HG02981 (cell line): ENCODE measurements at regions not wholly inside any gene's neighbourhood (a gene's known extent, or its start where the extent isn't known, plus 50 kb on each side); places are given as distances from the start of the nearest gene placed in this dataset.
A peak's percentile ranks its signal among the peaks of the same experiment; 100 is the strongest.

Experiments
- ATAC-seq: cut with Tn5 transposase; IDR thresholded peaks from one replicate; pipeline ENCODE4 v1.9.1; 2021; ENCODE audit warnings: mild to moderate bottlenecking, moderate library complexity; ENCODE audit not compliant: unreplicated experiment

DNA sequence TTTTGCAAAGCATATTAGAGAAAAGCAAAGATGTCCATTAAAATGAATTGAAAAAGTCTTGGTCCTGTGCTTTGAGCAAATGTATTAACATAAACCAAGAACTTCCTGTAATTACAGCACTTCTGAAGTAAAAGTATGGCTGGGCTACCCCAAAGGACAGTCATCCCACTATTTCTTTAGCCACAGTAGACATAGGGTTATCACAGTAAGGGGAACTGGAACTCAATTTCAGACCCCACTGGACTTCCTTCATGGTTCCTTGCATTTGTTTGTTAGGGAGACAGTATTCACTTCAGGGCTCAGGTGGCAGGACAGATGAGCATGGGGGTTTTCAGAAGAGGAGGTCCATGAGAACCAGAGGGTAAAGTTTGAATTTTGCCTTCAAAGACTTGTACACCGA lies 203.1 kb upstream of the PDE1C start:
- peak; percentile 69 for ATAC-seq

DNA sequence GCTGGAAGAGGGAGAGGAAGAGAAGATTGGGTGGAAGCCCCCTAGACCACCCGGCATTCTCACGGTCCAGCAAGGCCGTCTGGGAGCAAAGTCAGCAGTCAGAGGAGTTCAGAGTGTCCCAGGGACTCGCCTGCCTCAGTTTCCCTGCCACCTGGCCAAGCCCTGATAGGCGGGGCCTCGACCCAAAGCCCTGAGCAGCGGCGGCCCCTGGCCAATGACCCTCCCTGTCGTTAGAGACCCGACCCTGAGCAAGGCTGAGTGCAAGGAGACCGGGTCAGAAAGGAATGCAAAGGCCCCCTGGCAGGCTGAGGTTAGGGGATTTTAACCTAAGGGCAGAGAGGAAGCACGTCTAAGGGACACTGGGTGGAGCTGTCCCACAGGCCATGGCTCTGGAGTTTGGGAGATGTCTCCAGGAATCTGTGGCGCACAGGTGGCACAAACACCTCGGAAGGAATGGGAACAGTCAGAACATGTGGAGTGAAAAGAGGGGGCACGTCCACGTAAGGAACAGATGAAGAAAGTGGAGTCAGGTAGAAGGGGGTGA lies 196.8 kb upstream of the PDE1C start:
- no peak for ATAC-seq

DNA sequence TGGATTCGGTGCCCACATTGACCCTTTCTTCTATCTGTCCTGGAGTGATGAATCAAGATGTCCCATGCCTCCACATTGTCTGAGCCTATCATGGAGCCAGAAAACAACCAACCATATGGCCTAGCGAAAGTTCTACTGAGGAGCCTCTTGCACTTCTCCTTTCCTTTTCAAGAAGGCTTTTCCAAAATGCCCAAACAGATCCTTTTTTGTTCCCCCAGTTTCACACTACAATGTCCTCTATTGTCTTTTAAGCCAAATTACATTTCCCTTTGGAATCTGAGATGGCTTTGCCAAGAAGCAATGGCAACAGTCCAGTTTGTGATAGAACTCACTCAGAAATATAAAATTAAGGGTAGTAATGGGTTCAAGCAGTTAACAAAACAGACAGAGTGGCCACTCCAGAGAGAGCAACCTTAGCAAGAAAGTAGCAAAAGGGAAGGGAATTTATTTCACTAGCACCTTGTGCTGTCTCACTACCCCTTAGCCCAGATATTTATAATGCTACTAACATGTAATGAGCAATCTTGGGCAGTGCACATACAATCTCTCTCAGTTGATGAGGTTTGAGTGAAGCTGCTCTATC lies 194.6 kb upstream of the PDE1C start:
- no peak for ATAC-seq

DNA sequence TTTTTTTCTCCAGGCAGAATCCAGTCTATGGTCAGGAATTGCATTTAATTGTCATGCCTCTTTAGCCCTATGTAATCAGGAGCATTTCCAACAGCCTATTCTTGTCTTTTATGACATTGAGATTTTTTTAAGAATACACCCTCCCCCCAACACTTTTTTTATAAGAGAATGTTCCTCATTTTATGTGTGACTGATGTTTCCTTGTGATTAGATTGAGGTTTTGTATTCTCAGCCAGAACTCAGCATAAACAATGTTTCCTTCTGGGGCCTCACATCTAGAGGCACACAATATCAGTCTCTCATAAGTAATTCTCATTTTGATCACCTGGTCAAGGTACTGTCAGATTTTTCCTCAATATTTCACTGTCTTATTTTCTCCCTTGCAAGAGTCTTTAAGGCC lies 193.4 kb upstream of the PDE1C start:
- no peak for ATAC-seq

DNA sequence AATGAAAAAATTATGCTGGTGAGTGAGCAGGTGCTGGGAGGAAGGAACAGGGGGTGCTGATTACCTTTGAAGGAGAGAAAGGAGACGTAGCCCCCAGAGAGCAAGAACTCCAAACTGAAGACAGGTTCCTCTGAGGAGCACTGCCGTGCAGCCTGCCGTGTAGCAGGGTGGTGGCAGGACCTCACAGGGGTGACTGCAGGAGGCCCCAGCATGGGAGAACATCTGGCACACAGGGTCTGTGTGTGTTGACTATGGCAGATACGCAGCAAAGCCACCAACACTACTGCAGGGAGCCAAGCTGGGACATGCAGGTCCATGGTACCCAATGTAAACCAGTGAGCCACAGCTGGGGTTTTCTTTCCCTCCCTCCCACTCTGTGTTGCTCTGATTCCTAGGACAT lies 192.1 kb upstream of the PDE1C start:
- no peak for ATAC-seq

DNA sequence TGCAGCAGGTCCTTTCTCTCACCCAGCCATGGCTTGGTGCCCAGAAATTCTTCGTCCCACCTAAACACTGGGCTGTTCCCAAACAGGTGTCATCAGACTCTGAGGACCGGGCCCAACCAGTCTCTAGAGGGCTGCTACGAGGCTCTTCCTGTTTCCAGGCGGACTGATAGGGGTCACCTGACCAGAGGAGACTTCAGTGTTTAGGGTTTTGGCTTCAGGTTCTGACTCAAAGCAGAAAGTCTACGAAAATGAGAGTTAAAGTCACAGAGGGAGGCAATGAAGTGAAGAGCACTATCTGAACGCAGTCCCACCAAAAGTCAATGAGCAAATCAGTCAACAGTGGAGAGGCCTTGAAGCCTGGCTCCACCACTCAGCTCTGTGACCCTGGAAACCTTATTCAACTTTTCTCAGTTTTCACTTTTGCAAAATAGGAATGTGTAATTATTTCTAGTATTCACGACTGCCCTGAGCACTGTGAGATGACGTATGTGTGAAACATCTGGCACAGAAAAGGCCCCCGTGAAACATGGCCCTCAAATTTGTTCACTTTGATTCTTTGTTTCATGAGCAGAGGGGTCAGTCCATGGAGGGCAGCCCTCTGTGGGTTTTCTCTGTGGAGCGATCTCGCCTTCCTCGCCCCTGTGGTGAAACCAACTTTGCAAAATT lies 189.9 kb upstream of the PDE1C start:
- peak; percentile 88 for ATAC-seq

DNA sequence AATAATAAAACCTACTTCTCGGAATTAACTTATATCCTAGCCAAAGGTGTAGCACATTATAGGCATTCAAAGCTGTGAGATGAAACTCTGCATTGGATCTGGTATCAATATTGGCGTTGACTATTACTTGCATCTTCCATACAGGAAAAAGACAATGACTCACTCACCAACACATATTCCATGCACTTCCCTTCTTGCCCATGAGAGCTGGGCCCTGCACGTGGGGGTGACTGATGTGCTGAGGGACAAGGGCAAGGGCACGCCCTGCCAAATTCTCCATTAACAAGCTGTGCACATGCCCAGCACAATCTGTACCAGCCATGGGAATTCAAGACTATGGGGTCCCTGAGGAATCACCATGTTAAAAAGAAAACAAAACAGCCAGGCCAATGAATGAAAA lies 188.1 kb upstream of the PDE1C start:
- ATAC-seq, result no peak

DNA sequence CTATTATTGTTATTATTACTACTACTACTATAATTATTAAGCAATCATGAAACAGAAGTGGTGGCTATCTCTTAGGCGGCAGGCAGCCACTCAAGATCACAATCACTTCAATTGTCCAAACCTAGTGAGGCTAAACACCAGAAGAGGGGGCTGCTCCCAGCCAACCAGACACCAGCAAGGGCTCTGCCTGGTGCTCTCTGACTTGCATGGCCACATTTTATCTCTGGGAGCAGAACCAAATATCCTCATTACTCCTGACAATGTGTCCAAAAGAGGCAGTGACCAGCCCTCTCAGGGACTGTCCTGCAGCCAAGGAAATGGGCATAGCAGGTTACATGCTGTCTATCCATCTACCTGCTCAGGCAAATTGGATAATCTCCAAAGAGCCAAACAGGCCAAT lies 187.4 kb upstream of the PDE1C start:
- ATAC-seq, result no peak

DNA sequence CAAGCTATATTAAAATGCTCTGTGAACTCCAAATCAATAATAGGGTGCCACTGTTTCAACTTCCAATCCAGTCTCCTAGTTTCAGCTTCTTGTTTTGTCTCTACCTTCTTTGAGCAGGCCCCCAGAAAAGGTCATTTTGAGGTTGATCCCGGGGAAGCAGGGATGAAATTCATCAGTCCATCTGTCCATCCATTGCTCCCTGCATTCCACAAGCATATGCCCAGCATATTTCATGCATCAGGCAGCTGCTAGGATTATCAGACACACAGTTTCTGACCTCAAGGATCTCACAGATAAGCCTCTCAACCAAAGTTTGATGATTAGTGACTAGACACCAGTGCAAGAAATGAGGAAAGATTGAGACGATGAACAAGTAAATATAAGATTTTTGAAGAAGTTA lies 186.6 kb upstream of the PDE1C start:
- no peak for ATAC-seq

DNA sequence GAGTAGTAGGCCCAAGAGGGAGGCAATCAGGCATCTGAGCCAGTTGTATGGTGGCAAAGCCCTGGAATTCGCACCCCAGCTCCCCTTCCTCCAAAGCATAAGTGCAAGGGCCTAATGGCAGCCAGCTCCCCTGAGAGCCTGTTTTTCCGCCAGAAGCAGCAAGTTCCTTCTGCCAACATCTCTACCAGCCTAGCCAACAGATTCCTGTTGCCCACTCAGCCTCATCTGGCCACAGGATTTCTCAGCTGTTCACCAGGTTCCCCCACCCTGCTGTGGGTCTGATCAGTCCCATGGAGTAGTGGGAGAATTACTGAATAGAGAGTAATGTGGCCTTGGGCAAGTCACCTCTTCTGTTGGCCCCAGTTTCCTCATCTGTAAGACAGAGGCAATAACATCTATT lies 186.2 kb upstream of the PDE1C start:
- no peak for ATAC-seq

DNA sequence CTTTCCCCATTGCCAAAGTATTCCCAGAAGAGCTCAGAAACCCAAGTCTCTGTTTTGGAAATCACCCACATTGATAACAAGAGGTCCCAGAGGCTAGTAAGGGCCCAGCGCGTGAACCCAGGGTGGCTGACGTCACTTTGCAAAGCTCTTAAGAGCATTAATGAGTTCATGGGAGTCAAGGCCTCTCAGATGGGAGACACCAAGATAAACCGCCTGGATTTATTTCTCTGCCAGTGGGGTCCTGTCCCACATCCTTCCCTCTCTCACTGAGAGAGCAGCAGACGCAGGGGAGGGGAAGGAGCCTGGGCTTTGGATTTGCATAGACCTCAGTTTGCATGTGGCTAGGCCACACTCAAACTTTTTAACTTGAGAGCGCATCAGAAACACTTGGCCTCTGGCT lies 184.8 kb upstream of the PDE1C start:
- peak; percentile 45 for ATAC-seq

DNA sequence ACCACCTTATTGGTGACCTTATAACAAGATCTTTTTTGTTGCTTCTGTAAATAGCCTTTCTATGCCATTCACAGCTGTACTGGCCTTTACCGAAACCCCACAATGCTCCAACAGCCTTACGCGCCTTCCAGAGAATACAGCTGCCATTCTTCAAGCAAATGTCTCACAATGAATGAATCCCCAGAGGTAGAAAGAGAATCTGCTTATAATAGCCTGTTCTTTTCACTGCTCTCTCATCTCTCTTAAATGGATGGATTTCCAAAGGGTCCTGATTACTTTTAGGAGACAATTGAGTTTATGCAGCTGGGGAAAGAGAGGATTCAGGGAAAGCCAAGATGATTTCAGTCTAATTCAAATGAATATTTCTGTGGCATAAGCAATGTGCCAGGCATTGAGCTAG lies 183.1 kb upstream of the PDE1C start:
- no peak for ATAC-seq

DNA sequence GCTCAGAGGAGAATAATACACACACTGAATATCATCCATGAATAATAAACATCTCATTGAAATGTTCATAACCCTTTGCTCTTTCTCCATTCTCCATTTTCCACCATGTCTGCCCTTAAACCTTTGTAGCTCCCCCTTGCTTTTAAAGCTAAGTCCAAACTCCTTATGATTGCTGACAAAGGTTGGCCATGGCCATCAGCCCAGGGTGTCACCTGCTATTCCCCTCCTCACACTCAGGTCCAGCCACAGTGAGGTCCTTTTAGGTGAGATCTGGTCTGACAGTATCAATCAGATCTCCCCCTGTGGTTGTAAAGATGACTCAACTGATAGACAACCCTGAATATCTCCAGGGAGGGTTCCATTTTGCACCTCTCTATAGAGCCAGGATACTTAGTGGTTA lies 181.5 kb upstream of the PDE1C start:
- ATAC-seq, result no peak

DNA sequence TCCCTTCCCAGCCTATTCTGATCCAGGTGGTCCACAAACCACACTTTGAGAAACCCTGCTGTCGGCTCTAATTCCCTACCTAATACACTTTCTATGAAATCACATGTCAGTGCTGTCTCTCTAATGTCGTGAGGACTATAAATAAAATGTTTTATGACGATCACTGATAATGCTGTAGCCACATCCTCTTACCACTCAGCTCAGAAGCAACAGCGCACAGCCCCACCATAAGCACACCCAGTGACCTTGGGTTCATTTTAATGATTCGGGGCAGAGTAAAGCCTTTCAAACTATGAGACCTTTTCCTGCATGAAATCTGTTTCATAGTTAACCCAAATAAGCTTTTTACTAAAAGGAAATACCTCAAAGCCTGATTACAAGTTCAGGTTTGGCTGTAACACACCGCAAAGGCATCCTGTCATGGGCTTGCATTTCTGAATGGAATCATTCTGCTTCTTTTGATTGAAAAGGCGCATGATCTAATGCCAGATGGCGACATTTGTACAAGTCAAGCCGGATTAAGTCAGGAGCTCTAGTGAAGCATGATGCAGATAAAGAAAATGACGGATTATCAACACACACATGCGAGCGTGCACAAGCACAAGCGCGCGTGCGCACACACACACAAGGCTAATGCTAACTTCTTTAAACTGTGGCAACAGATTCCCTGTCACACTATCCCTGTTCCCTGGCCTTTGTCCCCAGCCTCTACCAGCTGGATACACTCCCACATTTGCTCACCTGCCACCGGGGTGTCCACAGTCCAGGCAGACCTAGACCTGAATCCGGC lies 180.5 kb upstream of the PDE1C start:
- ATAC-seq, result no peak

DNA sequence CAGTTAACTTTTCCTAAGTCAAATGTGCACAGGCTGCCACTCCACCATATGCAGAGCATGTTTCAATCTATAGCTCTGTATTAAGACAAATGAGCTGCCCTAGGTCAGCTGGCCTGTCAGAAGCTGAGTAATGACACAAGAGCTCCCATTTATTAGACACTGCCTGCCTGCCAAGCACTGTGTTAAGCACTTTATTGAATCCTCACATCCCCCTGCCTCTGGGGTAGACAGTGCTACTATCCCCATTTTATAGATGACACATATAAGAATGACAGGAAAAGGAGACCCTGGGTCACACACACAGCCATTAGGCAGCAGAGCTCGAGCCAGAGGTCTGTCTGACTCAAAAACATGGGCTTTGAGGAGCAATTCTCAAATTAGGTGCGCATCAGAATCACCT lies 179.8 kb upstream of the PDE1C start:
- ATAC-seq, result no peak

DNA sequence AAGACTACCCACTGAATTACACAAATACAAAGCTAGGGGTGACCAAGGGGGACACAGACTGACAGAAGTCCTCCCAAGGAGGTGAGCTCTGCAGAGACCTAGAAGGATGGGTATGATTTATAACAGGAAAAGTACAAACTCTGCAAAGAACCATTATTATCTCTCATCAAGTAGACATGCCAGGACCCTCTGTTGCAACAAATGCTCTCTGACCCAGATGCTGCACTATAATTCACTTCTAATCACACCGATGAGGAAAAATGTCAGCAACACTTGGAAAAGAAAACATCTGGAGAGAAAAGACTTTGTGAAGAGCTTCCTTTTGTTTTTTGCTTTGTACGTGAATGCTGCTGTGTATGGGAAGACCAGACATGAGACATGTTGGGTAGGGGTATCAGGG lies 178.3 kb upstream of the PDE1C start:
- no peak for ATAC-seq

DNA sequence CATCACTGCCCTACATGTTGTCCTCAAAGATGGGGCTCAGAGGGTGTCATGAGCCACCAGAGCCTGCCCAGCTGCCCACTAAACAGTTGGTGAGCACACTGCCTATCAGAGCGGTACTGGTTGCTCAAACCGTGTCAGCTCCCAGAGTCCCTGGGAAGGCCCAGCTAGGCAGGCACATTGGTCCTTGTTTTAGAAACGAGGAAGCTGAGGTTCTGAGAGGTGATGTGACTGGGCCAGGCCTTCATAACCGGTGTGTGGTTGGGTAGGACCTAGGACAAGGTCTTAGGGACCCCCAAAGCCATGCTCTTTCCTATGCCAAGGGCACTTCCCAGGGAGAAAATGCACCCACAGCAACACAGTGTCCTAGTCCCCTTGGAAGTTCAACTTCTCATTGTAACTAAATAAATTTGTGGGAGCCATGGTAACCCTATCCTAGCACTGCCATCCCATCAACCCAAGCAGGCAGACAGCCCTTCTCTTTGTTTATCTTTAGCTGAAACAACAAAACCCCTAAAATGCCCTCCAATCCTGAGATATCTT lies 174.7 kb upstream of the PDE1C start:
- no peak for ATAC-seq

DNA sequence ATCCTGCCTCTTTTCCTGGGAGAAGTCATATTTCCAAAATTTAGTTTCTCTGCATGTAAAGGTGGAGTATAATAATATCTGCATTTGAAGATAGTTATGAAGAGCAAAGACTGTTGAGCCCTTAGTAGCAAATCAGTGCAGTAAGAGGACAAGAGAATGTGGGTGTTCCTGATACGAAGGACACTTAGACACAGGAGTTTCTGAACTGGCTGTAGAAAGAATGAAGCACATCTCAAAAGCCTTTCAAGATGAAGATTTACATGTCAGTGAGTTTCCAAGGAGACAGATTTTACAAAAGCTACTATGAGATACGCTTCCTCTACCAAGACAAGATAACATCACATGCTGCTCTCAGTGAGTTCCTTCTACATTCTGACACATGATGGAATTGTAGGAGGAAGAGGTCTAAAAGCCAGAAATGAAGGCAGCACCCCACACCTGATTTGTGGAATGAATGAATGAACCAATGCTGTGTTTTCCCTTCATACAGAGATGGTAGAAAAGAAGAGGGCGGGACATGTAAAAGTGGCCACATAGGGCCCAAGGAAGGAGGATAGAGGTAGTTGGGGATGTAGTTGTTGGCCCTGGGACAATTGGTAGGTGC lies 173.6 kb upstream of the PDE1C start:
- no peak for ATAC-seq

DNA sequence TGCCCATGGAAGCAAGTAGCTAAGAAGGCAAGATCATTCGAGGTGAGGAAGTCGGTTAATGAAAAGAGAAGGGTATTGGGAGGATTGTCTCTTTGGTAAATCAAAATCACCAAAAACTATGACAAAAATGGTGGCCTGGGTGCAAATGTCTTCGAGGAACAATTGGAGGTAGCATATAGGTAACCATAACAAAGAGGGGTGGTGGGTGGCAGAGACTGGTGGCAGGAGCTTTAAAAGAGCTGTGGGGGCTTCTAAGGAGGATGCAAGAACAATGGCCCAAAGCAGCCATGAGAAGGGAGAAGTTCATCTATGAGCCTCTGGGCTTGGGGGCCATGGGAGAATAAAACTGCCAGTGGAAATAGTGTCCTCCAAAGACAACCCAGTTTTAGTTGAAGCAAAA lies 172.2 kb upstream of the PDE1C start:
- ATAC-seq, result no peak

DNA sequence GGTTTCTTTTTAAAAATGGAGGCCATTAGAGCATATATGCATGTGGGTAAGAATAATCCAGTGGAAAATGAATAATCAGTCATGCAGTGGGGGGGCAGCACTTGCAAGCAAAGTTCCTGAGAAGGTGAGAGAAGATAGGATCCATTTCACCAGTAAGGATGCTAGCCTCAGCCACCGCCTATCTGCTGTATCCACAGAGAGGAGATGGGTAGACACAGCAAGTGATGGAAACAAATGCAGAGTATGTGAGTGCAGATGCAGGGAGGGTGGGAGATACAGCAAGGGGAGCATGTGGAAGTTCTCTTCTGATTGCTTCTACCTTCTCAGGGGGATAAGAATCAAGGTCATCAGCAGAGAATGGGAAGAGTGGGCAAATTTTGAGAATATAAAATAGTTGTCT lies 171.4 kb upstream of the PDE1C start:
- ATAC-seq, result no peak

DNA sequence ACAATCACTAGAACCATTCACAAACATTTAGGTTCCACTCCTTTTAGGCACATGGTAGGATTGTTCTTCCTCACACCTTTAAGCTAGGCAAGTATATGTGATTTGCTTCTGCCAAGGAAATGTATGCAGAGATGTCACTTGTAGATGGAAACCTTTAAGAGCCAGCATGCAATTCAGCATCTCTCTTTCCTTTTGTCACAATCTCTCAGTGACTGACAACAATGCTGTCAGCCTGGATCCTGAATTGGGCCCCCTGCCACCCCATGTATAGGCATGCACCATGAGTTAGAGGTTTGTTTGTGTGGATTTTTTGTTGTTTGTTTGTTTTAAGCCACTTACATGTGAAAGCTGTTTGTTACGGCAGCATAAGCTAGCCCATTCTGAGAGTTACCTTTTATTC lies 169.6 kb upstream of the PDE1C start:
- ATAC-seq, result no peak
